ENCODE measurements at regions not wholly inside any gene's neighbourhood (a gene's known extent, or its start where the extent isn't known, plus 50 kb on each side); places are given as distances from the start of the nearest gene placed in this dataset.

DNA sequence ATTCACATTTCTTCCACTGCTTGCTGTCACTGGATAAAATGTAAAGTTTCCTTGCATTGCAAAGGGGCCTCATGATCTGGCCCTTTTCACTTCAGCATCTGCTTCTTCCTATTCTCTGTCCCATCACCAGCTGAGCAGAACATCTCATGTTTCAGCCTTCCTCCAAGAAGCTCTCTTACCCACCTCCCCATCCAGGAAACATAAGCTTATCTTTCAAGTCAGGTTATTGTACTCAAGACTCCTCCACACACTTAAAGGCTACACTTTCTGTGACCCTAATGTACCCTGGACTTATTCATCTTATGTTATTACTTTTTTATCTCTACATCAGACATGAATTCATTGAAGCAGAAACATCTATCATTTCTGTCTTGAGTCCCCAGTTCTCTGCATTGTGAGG is 230.5 kb downstream of the PMAIP1 start:
- no peak overlapping the region for H2BK120ac ChIP-seq (ENCODE audit: low read depth, low read length)
- no peaks in the 10 kb centered on the region for H3K4me1 ChIP-seq (ENCODE audit: control insufficient read depth in 2 of 2, insufficient read depth in 1 of 2, low read depth in 1 of 2, low read length in 2 of 2)
- H3K9ac ChIP-seq (ENCODE audit: low read depth, low read length, poor library complexity), result no peak overlapping the region
- no peak overlapping the region for H3K4me2 ChIP-seq (ENCODE audit: insufficient read depth, low read length, poor library complexity, severe bottlenecking)
- no peak overlapping the region for H2AK5ac ChIP-seq (ENCODE audit: low read depth, low read length)
- H2AFZ ChIP-seq (ENCODE audit: low read length), result no peak overlapping the region
- H3K36me3 ChIP-seq (replicated peaks in 1 of 2; ENCODE audit: control insufficient read depth in 2 of 2, insufficient read depth in 2 of 2, low read length in 2 of 2), result no peaks in the 10 kb centered on the region
- H3K27me3 ChIP-seq (ENCODE audit: control insufficient read depth in 3 of 3, insufficient read depth in 3 of 3, low read depth in 1 of 3, low read length in 3 of 3), result no peaks in the 10 kb centered on the region
- H3K14ac ChIP-seq (ENCODE audit: low read length), result no peak overlapping the region
- H3K23ac ChIP-seq (ENCODE audit: low read depth, low read length, poor library complexity), result no peak overlapping the region
- no peak overlapping the region for H3K27ac ChIP-seq (replicated peaks; ENCODE audit: low read length)
- no peak overlapping the region for H2BK12ac ChIP-seq (ENCODE audit: low read length)
- H2BK5ac ChIP-seq (ENCODE audit: low read length), result no peak overlapping the region
- H3K4me3 ChIP-seq (ENCODE audit: low read length in 2 of 2), result no peak overlapping the region
- H3K9me3 ChIP-seq (replicated peaks in 1 of 2; ENCODE audit: control insufficient read depth in 2 of 2, insufficient read depth in 1 of 2, low read depth in 1 of 2, low read length in 2 of 2), result peaks cover 0 to 3% of the 10 kb centered on the region in 2 donors
- no peak overlapping the region for H4K8ac ChIP-seq (ENCODE audit: low read depth, low read length)
- no peak overlapping the region for H2BK15ac ChIP-seq (ENCODE audit: low read length)
- H3K4ac ChIP-seq (ENCODE audit: low read length), result no peak overlapping the region
- no peak overlapping the region for H3K18ac ChIP-seq (ENCODE audit: low read length)
- DNase-seq (ENCODE audit: low spot score), result no peak
- H4K91ac ChIP-seq (ENCODE audit: low read depth, low read length, poor library complexity), result no peak overlapping the region
- no peaks in the 10 kb centered on the region for H3K79me1 ChIP-seq (ENCODE audit: low read depth, low read length)

DNA sequence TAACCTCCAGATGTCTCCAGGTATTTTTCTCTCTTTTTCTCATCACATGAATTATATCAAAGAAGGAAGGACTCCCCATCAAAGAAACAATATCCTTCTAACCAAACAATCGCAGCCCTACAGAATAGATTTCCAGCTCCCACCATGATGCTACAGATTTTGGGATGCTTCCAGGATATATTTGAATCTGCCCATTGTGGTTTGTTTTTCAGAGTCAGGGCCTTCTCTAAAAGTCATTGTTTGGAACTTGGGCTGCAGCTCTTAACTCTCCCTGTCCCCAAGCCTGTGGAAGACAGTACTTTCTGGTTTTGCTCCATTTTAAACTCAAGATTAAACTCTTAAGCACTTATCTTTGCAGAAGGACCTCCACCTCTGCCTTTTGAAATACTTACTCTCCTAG is 223.2 kb downstream of the PMAIP1 start:
- Histone ChIP-seq H2BK12ac (ENCODE audit: low read length) (no peak overlapping the region), H2AK5ac (ENCODE audit: low read depth, low read length) (no peak overlapping the region), H3K36me3 (replicated peaks in 1 of 2; ENCODE audit: control insufficient read depth in 2 of 2, insufficient read depth in 2 of 2, low read length in 2 of 2) (no peaks in the 10 kb centered on the region), H2AFZ (ENCODE audit: low read length) (no peak overlapping the region), H3K79me1 (ENCODE audit: low read depth, low read length) (no peaks in the 10 kb centered on the region), H3K4me2 (ENCODE audit: insufficient read depth, low read length, poor library complexity, severe bottlenecking) (no peak overlapping the region), H3K4me1 (ENCODE audit: control insufficient read depth in 2 of 2, insufficient read depth in 1 of 2, low read depth in 1 of 2, low read length in 2 of 2) (no peaks in the 10 kb centered on the region), H3K4me3 (ENCODE audit: low read length in 2 of 2) (no peak overlapping the region), H4K8ac (ENCODE audit: low read depth, low read length) (no peak overlapping the region), H3K27ac (replicated peaks; ENCODE audit: low read length) (no peak overlapping the region), H3K27me3 (ENCODE audit: control insufficient read depth in 3 of 3, insufficient read depth in 3 of 3, low read depth in 1 of 3, low read length in 3 of 3) (no peaks in the 10 kb centered on the region), H3K9me3 (replicated peaks in 1 of 2; ENCODE audit: control insufficient read depth in 2 of 2, insufficient read depth in 1 of 2, low read depth in 1 of 2, low read length in 2 of 2) (peaks cover 0 to 3% of the 10 kb centered on the region in 2 donors), H3K23ac (ENCODE audit: low read depth, low read length, poor library complexity) (no peak overlapping the region), H2BK5ac (ENCODE audit: low read length) (no peak overlapping the region), H2BK15ac (ENCODE audit: low read length) (no peak overlapping the region), H3K4ac (ENCODE audit: low read length) (no peak overlapping the region), H3K18ac (ENCODE audit: low read length) (no peak overlapping the region), H3K14ac (ENCODE audit: low read length) (no peak overlapping the region), H4K91ac (ENCODE audit: low read depth, low read length, poor library complexity) (no peak overlapping the region), H3K9ac (ENCODE audit: low read depth, low read length, poor library complexity) (no peak overlapping the region), H2BK120ac (ENCODE audit: low read depth, low read length) (no peak overlapping the region)
- WGBS, 2 donors (ENCODE audit: extremely low coverage in 2 of 2, insufficient read length in 2 of 2, insufficient replicate concordance in 1 of 2), result no CpG with 5 or more reads among the region's 1 CpG
- no peak for DNase-seq (ENCODE audit: low spot score)

- Histone ChIP-seq H2BK120ac (ENCODE audit: low read depth, low read length) (no peak overlapping the region), H3K4me3 (ENCODE audit: low read length in 2 of 2) (no peak overlapping the region), H3K9me3 (replicated peaks in 1 of 2; ENCODE audit: control insufficient read depth in 2 of 2, insufficient read depth in 1 of 2, low read depth in 1 of 2, low read length in 2 of 2) (peaks cover 0 to under 1% of the 10 kb centered on the region in 2 donors), H3K4ac (ENCODE audit: low read length) (no peak overlapping the region), H4K8ac (ENCODE audit: low read depth, low read length) (no peak overlapping the region), H3K4me1 (ENCODE audit: control insufficient read depth in 2 of 2, insufficient read depth in 1 of 2, low read depth in 1 of 2, low read length in 2 of 2) (no peaks in the 10 kb centered on the region), H3K4me2 (ENCODE audit: insufficient read depth, low read length, poor library complexity, severe bottlenecking) (no peak overlapping the region), H2BK5ac (ENCODE audit: low read length) (no peak overlapping the region), H3K27ac (replicated peaks; ENCODE audit: low read length) (no peak overlapping the region), H2AK5ac (ENCODE audit: low read depth, low read length) (no peak overlapping the region), H4K91ac (ENCODE audit: low read depth, low read length, poor library complexity) (no peak overlapping the region), H3K14ac (ENCODE audit: low read length) (no peak overlapping the region), H3K18ac (ENCODE audit: low read length) (no peak overlapping the region), H3K36me3 (replicated peaks in 1 of 2; ENCODE audit: control insufficient read depth in 2 of 2, insufficient read depth in 2 of 2, low read length in 2 of 2) (no peaks in the 10 kb centered on the region), H2AFZ (ENCODE audit: low read length) (no peak overlapping the region), H3K79me1 (ENCODE audit: low read depth, low read length) (no peaks in the 10 kb centered on the region), H2BK15ac (ENCODE audit: low read length) (no peak overlapping the region), H3K27me3 (ENCODE audit: control insufficient read depth in 3 of 3, insufficient read depth in 3 of 3, low read depth in 1 of 3, low read length in 3 of 3) (no peaks in the 10 kb centered on the region), H2BK12ac (ENCODE audit: low read length) (no peak overlapping the region), H3K23ac (ENCODE audit: low read depth, low read length, poor library complexity) (no peak overlapping the region), H3K9ac (ENCODE audit: low read depth, low read length, poor library complexity) (no peak overlapping the region)
- DNase-seq (ENCODE audit: low spot score), result no peak
Measured at GRCh38 chr18:60122339-60122738, 222.5 kb downstream of the PMAIP1 start.

GRCh38 chr18:60120231-60120750 is 220.5 kb downstream of the PMAIP1 start:
- Histone ChIP-seq H3K14ac (ENCODE audit: low read length) (no peak overlapping the region), H3K18ac (ENCODE audit: low read length) (no peak overlapping the region), H3K9ac (ENCODE audit: low read depth, low read length, poor library complexity) (no peak overlapping the region), H3K4ac (ENCODE audit: low read length) (no peak overlapping the region), H2AK5ac (ENCODE audit: low read depth, low read length) (no peak overlapping the region), H3K4me3 (ENCODE audit: low read length in 2 of 2) (no peak overlapping the region), H3K27ac (replicated peaks; ENCODE audit: low read length) (no peak overlapping the region), H3K4me2 (ENCODE audit: insufficient read depth, low read length, poor library complexity, severe bottlenecking) (no peak overlapping the region), H4K8ac (ENCODE audit: low read depth, low read length) (no peak overlapping the region), H2BK120ac (ENCODE audit: low read depth, low read length) (no peak overlapping the region), H2AFZ (ENCODE audit: low read length) (no peak overlapping the region), H2BK12ac (ENCODE audit: low read length) (no peak overlapping the region), H3K36me3 (replicated peaks in 1 of 2; ENCODE audit: control insufficient read depth in 2 of 2, insufficient read depth in 2 of 2, low read length in 2 of 2) (no peaks in the 10 kb centered on the region), H3K4me1 (ENCODE audit: control insufficient read depth in 2 of 2, insufficient read depth in 1 of 2, low read depth in 1 of 2, low read length in 2 of 2) (no peaks in the 10 kb centered on the region), H2BK15ac (ENCODE audit: low read length) (no peak overlapping the region), H3K79me1 (ENCODE audit: low read depth, low read length) (no peaks in the 10 kb centered on the region), H2BK5ac (ENCODE audit: low read length) (no peak overlapping the region), H3K27me3 (ENCODE audit: control insufficient read depth in 3 of 3, insufficient read depth in 3 of 3, low read depth in 1 of 3, low read length in 3 of 3) (no peaks in the 10 kb centered on the region), H3K23ac (ENCODE audit: low read depth, low read length, poor library complexity) (no peak overlapping the region), H4K91ac (ENCODE audit: low read depth, low read length, poor library complexity) (no peak overlapping the region), H3K9me3 (replicated peaks in 1 of 2; ENCODE audit: control insufficient read depth in 2 of 2, insufficient read depth in 1 of 2, low read depth in 1 of 2, low read length in 2 of 2) (no peaks in the 10 kb centered on the region)
- no CpG with 5 or more reads among the region's 5 CpGs for WGBS, 2 donors (ENCODE audit: extremely low coverage in 2 of 2, insufficient read length in 2 of 2, insufficient replicate concordance in 1 of 2)
- DNase-seq (ENCODE audit: low spot score), result no peak

All from neuronal stem cell (in vitro differentiated cells).